H1 (cell line): ENCODE measurements at regions not wholly inside any gene's neighbourhood (a gene's known extent, or its start where the extent isn't known, plus 50 kb on each side); places are given as distances from the start of the nearest gene placed in this dataset.

ENCODE experiments used
- CHD2 ChIP-seq: IDR thresholded peaks from 2 replicates; pipeline ENCODE4 v1.6.1; 2012; ENCODE audit warnings: low read length, improper control_type of control experiment
- CTBP2 ChIP-seq: IDR thresholded peaks from 2 replicates; pipeline ENCODE4 v1.7.0; 2011; ENCODE audit warnings: borderline replicate concordance, mild to moderate bottlenecking, moderate library complexity, mixed read lengths, low read length; ENCODE audit not compliant: insufficient read depth, insufficient read length
- GTF2F1 ChIP-seq: IDR thresholded peaks from 2 replicates; pipeline ENCODE4 v1.6.1; 2012; ENCODE audit warnings: low read depth, low read length, improper control_type of control experiment, borderline replicate concordance
- KDM1A ChIP-seq: fragments of 200-600, 300-600 bp; sonication (generic); IDR thresholded peaks from 2 replicates; pipeline ENCODE4 v1.7.1; 2016; ENCODE audit warnings: mild to moderate bottlenecking, low read length, borderline replicate concordance
- TF ChIP-seq, protein P1 (sequence below): fragments of 300-600 bp; sonication (generic); IDR thresholded peaks from 2 replicates; pipeline ENCODE4 v1.7.1; 2012; ENCODE audit warnings: low read length, moderate library complexity, mild to moderate bottlenecking, inconsistent platforms; ENCODE audit not compliant: insufficient replicate concordance

DNA sequence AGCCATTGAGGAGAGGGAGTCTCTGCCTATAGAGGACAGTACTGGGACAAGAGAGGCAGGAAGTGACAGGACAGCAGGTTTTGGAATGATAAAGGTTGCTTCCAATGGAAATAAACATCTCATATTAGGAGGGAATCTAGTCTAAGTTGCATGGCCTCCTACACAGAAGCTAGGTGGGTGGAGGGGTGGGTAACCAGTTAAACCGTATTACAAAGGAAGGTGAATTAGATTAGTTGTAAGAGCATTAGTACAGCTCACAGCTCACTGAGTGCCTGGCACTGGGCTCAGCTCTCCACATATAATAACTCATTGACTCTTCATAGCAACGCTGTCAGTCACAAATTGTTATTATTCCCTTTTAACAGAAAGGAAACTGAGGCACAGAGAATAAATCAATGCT is 468.1 kb downstream of the PTPRU start (continued):
- TF ChIP-seq, protein P1, sequence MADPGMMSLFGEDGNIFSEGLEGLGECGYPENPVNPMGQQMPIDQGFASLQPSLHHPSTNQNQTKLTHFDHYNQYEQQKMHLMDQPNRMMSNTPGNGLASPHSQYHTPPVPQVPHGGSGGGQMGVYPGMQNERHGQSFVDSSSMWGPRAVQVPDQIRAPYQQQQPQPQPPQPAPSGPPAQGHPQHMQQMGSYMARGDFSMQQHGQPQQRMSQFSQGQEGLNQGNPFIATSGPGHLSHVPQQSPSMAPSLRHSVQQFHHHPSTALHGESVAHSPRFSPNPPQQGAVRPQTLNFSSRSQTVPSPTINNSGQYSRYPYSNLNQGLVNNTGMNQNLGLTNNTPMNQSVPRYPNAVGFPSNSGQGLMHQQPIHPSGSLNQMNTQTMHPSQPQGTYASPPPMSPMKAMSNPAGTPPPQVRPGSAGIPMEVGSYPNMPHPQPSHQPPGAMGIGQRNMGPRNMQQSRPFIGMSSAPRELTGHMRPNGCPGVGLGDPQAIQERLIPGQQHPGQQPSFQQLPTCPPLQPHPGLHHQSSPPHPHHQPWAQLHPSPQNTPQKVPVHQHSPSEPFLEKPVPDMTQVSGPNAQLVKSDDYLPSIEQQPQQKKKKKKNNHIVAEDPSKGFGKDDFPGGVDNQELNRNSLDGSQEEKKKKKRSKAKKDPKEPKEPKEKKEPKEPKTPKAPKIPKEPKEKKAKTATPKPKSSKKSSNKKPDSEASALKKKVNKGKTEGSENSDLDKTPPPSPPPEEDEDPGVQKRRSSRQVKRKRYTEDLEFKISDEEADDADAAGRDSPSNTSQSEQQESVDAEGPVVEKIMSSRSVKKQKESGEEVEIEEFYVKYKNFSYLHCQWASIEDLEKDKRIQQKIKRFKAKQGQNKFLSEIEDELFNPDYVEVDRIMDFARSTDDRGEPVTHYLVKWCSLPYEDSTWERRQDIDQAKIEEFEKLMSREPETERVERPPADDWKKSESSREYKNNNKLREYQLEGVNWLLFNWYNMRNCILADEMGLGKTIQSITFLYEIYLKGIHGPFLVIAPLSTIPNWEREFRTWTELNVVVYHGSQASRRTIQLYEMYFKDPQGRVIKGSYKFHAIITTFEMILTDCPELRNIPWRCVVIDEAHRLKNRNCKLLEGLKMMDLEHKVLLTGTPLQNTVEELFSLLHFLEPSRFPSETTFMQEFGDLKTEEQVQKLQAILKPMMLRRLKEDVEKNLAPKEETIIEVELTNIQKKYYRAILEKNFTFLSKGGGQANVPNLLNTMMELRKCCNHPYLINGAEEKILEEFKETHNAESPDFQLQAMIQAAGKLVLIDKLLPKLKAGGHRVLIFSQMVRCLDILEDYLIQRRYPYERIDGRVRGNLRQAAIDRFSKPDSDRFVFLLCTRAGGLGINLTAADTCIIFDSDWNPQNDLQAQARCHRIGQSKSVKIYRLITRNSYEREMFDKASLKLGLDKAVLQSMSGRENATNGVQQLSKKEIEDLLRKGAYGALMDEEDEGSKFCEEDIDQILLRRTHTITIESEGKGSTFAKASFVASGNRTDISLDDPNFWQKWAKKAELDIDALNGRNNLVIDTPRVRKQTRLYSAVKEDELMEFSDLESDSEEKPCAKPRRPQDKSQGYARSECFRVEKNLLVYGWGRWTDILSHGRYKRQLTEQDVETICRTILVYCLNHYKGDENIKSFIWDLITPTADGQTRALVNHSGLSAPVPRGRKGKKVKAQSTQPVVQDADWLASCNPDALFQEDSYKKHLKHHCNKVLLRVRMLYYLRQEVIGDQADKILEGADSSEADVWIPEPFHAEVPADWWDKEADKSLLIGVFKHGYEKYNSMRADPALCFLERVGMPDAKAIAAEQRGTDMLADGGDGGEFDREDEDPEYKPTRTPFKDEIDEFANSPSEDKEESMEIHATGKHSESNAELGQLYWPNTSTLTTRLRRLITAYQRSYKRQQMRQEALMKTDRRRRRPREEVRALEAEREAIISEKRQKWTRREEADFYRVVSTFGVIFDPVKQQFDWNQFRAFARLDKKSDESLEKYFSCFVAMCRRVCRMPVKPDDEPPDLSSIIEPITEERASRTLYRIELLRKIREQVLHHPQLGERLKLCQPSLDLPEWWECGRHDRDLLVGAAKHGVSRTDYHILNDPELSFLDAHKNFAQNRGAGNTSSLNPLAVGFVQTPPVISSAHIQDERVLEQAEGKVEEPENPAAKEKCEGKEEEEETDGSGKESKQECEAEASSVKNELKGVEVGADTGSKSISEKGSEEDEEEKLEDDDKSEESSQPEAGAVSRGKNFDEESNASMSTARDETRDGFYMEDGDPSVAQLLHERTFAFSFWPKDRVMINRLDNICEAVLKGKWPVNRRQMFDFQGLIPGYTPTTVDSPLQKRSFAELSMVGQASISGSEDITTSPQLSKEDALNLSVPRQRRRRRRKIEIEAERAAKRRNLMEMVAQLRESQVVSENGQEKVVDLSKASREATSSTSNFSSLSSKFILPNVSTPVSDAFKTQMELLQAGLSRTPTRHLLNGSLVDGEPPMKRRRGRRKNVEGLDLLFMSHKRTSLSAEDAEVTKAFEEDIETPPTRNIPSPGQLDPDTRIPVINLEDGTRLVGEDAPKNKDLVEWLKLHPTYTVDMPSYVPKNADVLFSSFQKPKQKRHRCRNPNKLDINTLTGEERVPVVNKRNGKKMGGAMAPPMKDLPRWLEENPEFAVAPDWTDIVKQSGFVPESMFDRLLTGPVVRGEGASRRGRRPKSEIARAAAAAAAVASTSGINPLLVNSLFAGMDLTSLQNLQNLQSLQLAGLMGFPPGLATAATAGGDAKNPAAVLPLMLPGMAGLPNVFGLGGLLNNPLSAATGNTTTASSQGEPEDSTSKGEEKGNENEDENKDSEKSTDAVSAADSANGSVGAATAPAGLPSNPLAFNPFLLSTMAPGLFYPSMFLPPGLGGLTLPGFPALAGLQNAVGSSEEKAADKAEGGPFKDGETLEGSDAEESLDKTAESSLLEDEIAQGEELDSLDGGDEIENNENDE, result no peak
- TF ChIP-seq CHD2, result no peak
- no peak for TF ChIP-seq KDM1A
- TF ChIP-seq CTBP2, result no peak
- no peak for TF ChIP-seq GTF2F1
